Motor neuron (in vitro differentiated cells): ENCODE measurements at regions not wholly inside any gene's neighbourhood (a gene's known extent, or its start where the extent isn't known, plus 50 kb on each side); places are given as distances from the start of the nearest gene placed in this dataset.
A peak's percentile ranks its signal among the peaks of the same experiment; 100 is the strongest.

Source experiments
- ATAC-seq, 8 experiments: fragments of 200-7000 bp; cut with Tn5 transposase; replicated peaks in 6 of 8; 2 replicates each; pipeline ENCODE4 v1.8.0; 2021; ENCODE audit warnings: mild to moderate bottlenecking in 8 of 8, moderate library complexity in 8 of 8
- H3K27ac ChIP-seq, 2 donors: fragments of 250-450 bp; sonication (Bioruptor Pico); 2 replicates each; pipeline ENCODE4 v1.9.0; 2021; ENCODE audit warnings: antibody characterized with exemption in 2 of 2, mild to moderate bottlenecking in 2 of 2, moderate library complexity in 1 of 2
- H3K4me1 ChIP-seq, 2 donors: fragments of 250-450 bp; sonication (Bioruptor Pico); replicated peaks in 1 of 2; 2 replicates each; pipeline ENCODE4 v1.6.1; 2021; ENCODE audit warnings: antibody characterized with exemption in 2 of 2, mild to moderate bottlenecking in 2 of 2, moderate library complexity in 1 of 2
- H3K4me3 ChIP-seq, 5 donors: fragments of 250-450 bp; sonication (Bioruptor Pico); 2 replicates each; pipeline ENCODE4 v1.9.0; 2021; ENCODE audit warnings: antibody characterized with exemption in 5 of 5, mild to moderate bottlenecking in 5 of 5, moderate library complexity in 4 of 5
- WGBS, 10 experiments: fragments of 450-650 bp; shearing (Covaris generic); methylation state at CpG; one replicate each; pipeline ENCODE4 v1.0.0; 2022; 5-methylcytosine and 5-hydroxymethylcytosine counted together
- in situ Hi-C, 9 experiments: fragments of 400-800 bp; cut with MboI; loops; one replicate each; pipeline ENCODE4 v1.15.0; 2021; ENCODE audit warnings: low sequenced_read_pairs in 9 of 9, low pct_unique_long_range_greater_than_20kb in 2 of 9; ENCODE audit not compliant: unreplicated experiment in 9 of 9

DNA sequence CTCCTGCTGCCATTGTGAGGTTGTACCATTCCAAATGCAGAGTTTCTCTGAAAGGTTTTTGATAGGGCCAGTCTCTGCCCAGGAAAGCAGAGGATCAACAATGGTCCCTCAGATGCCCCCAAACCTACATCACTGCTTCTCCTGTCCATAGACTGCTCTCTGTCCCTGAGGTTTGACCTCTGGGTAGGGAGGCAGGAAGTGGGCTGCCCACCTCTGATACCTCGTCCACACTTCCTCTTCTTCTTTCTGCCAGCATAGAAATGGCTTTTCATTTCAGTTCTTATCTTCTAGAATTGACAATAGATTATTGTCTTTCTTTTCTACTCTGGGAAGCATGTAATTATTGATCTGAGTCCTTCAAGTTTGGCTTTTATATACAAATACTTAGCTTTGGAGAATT is 170.6 kb downstream of the TRMT11 start:
- Histone ChIP-seq H3K27ac (no peak overlapping the region), H3K4me3 (no peak overlapping the region), H3K4me1 (no peaks in the 10 kb centered on the region)
- ATAC-seq, result no peak
- in situ Hi-C loops, result no loop called here
- 67 to 100% (median 95%) methylated on average over 1 of the region's 1 CpG; no CpG with 5 or more reads in 6 of the 10 experiments for WGBS, 10 experiments

DNA sequence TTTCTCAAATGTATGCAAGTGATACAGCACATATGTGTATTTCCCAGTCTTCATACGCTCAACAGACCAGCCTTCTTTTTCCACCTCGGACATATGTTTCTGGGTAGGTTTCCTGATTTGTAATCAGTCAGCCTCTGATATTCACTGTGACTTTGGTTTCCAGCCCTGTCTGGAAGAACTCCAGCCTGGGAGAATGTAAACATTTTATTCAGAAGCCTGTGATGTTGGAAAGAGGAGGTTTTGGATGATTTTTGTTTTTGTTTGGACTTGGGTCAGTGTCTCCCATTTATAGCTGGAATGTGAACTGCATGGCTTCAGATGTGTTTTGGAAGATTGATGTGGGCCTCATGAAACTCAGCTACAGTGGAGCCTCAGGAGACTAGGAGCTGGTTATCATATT is 172.2 kb upstream of the CENPW start:
- Histone ChIP-seq H3K4me3 (no peak overlapping the region), H3K4me1 (no peaks in the 10 kb centered on the region), H3K27ac (no peak overlapping the region)
- in situ Hi-C loops, result no loop called here
- ATAC-seq, result no peak
- 14 to 93% (median 75%) methylated on average over 1 to 2 of the region's 2 CpGs; no CpG with 5 or more reads in 2 of the 10 experiments for WGBS, 10 experiments

DNA sequence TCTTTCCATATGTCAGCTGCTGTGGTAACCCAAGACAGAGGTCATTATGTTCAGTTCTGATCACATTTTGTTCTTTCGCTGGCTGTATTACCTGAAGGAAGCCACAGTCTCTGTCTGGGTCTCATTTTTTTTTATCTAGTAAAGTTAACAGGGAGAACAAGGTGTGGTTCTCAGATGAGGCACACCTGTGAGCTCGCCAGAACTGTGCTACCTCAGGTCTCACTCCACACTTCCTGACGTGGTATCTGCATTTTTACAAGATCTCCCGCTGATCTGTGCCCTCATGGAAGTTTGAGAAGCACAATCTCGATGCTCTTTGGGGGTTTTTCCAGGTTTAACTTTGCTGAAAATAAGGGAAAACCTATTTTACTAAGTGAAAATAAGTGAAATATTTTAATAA is 169.5 kb upstream of the CENPW start:
- Histone ChIP-seq H3K4me1 (no peaks in the 10 kb centered on the region), H3K4me3 (no peak overlapping the region), H3K27ac (no peak overlapping the region)
- 70 to 100% (median 84%) methylated on average over 1 to 5 of the region's 5 CpGs for WGBS, 10 experiments
- in situ Hi-C loops, result no loop called here
- ATAC-seq, result no peak

DNA sequence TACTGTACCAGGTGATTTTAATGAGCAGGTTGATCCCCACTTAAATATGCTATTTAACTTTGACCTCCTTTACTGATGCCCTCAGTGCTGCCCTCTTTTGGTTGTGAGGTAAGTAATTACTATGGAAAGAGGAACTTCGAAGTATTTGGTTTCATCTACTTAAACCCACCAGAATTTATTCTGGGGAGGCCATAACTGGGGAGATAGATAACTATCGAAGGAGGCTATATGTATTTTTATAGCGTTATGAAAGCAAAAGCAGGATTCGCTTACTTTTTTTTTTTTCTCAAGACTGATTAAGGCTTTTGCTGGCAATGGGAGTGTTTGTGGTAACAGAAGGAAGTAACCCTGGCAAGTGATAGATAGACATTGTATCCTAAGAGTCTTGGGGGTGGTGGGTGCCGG is 168.9 kb upstream of the CENPW start:
- 18 to 82% (median 59%) methylated on average over 1 to 5 of the region's 5 CpGs for WGBS, 10 experiments
- H3K4me1 ChIP-seq, result no peaks in the 10 kb centered on the region
- in situ Hi-C loops, result no loop called here
- ATAC-seq, result peak in 1 of 8 experiments; percentile 26
- H3K27ac ChIP-seq, result no peak overlapping the region
- no peak overlapping the region for H3K4me3 ChIP-seq

DNA sequence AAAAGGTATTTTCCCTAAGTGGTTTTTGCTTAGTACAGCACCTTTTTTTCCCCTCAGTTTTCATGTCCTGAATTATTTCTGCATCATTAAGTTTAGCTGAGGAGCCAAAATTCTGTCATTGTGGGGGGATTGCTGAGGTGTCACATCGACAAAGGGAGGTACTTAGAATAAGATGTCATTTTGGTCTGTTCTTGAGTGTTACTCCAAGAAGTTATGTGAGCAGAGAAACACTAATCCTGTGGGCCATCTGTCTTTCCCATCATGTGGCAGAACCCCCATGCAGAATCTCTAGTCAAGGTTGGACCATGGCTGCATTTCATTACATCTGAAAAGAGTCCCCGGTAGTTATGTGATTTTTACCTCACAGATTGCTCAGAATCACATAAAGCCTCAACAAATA is 167.8 kb upstream of the CENPW start:
- peak in 1 of 8 experiments; percentile 8 for ATAC-seq
- 57 to 100% (median 77%) methylated on average over 1 to 2 of the region's 2 CpGs; no CpG with 5 or more reads in 2 of the 10 experiments for WGBS, 10 experiments
- in situ Hi-C loops, result no loop called here
- Histone ChIP-seq H3K4me1 (no peaks in the 10 kb centered on the region), H3K4me3 (no peak overlapping the region), H3K27ac (no peak overlapping the region)

DNA sequence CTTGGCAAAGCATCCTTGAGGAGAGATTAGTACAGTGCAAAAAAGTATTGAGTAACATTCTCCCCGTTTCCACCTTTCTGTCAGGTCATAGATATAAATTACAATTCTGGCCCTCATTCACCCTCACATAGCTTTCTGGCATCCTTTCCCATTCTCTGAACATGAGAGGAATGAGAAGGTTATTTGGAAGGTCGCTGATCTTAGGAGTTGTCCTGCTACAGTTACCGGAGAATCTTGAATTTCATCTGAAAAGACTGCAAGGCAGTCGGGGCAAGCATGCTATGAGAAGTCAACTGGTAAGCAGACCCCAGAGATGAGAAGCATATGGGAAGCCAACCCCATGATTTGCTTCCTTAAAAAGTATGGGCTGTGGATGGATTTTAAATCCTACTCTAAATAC is 166.7 kb upstream of the CENPW start:
- no peak for ATAC-seq
- 79 to 95% (median 91%) methylated on average over 1 to 4 of the region's 4 CpGs; no CpG with 5 or more reads in 1 of the 10 experiments for WGBS, 10 experiments
- no peak overlapping the region for H3K27ac ChIP-seq
- H3K4me1 ChIP-seq, result no peaks in the 10 kb centered on the region
- H3K4me3 ChIP-seq, result no peak overlapping the region
- in situ Hi-C loops, result no loop called here

DNA sequence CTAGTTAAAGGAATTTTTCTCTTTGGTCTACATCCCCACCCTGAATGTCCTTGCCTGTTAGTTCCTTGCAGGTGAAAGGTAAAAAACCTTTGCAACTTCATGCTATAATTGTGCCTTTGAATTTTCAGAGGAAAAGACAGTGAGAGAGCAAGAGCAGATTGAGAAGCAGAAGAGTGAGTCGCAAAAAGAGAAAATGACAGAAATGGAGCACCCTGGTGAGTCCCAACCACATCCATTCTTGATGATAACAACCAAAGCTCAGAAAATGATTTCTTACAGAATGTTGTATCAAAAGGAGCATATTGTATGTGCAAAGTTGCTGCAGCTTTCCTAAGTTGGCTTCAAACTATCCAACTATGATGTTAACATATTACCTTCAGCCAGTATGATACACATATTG is 165.2 kb upstream of the CENPW start:
- WGBS, 10 experiments, result 80 to 100% (median 100%) methylated on average over 1 of the region's 1 CpG; no CpG with 5 or more reads in 3 of the 10 experiments
- no peak overlapping the region for H3K4me3 ChIP-seq
- no peak overlapping the region for H3K27ac ChIP-seq
- H3K4me1 ChIP-seq, result no peaks in the 10 kb centered on the region
- no peak for ATAC-seq
- in situ Hi-C loops, result loop anchor here in 1 of 9 experiments (25.0 kb wide), 1 partner anchor 338 kb away; no protein-coding TSS in a partner anchor

DNA sequence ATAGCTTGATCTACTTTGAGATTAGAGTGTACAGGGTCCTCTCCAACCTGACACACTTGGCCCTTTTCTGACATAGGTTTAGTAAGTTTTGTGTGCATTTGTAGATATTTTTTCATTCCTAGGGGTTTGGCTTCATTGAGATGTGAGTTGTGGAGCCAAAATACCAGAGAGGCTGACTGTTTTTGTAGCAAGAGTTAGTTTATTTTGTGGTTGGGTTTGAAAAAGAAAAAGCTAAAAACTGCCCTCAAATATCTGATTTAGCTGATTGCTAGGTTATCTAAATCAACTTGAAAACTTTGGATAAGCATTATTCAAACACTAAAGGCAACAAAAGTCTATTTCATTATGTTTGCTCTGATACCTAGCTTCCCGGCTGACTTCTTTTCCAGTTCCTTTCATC is 164.7 kb upstream of the CENPW start:
- WGBS, 10 experiments, result 67 to 92% (median 82%) methylated on average over 1 of the region's 1 CpG; no CpG with 5 or more reads in 4 of the 10 experiments
- H3K4me1 ChIP-seq, result no peaks in the 10 kb centered on the region
- no peak overlapping the region for H3K4me3 ChIP-seq
- no peak for ATAC-seq
- in situ Hi-C loops, result loop anchor here in 1 of 9 experiments (25.0 kb wide), 1 partner anchor 337 kb away; no protein-coding TSS in a partner anchor
- H3K27ac ChIP-seq, result no peak overlapping the region

DNA sequence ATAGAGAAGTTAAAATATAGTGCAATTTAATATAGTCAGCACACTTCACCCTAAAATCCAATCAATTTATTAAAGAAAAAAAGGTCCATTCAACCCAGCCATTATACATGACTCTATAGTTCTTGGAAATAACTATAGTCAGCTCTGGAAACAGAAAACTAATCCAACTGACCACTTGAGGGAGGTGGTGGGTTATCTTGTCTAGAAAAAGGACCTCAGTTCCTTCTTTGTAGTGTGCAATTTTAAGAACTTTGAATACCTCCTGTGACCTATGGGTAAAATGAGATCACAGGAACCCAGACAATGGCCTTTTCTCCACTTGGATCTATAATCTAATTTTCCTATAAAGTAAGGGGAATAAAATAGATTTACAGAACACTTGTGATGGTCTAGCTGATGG is 163.6 kb upstream of the CENPW start:
- H3K27ac ChIP-seq, result no peak overlapping the region
- H3K4me1 ChIP-seq, result no peaks in the 10 kb centered on the region
- no peak overlapping the region for H3K4me3 ChIP-seq
- in situ Hi-C loops, result loop anchor here in 1 of 9 experiments (25.0 kb wide), 1 partner anchor 336 kb away; no protein-coding TSS in a partner anchor
- peak in 4 of 8 experiments; percentile 36 to 71 (median 53) for ATAC-seq

DNA sequence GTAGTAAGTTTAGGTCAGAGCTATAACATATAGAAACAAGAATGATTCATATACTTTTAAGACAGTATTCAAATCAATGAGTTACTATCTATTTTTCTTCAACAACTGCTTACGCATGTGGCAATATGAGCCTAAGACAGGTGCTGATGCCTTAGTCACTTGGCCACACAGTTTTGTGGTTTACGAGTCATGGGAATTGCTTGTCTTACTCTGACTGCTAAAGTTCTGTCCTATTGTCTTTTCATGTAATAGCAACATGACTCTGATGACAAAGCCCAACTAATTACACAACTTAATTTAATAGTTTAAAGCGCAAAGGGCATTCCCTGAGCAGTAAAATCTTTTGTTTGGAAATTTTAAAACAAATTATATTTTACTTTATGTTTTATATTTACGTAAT is 159.3 kb upstream of the CENPW start:
- in situ Hi-C loops, result loop anchor here in 1 of 9 experiments (25.0 kb wide), 1 partner anchor 332 kb away; no protein-coding TSS in a partner anchor
- 38 to 100% (median 88%) methylated on average over 2 to 4 of the region's 4 CpGs for WGBS, 10 experiments
- no peak overlapping the region for H3K4me3 ChIP-seq
- H3K27ac ChIP-seq, result no peak overlapping the region
- H3K4me1 ChIP-seq, result no peaks in the 10 kb centered on the region
- ATAC-seq, result peak in 2 of 8 experiments; percentile 54 to 74

DNA sequence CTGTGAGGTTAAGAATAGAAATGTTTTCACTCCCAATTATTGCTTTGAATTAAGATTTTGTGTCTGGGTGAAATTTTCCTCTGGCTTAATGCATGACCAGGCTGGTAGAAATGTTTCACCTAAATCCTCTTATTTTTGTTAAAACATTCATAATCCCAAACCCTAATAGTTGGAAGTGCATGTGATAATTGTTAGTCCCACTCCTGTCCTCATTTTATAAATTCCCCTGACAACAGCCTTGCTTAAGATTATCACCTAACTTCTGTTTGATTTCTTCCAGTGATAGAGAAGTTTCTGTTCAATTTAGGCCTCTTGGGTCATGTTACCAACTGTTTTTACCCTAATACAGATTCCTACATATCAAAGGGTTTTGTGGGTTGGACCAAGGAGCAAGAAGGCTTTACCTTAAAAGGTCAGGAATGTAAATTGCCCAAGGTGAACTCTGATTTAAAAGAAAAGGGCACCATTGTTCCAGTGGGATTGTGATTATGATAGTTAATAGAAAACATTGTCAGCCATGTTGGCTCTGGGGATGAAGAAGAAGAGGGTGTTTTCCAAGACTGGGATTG is 158.7 kb upstream of the CENPW start:
- H3K4me3 ChIP-seq, result no peak overlapping the region
- ATAC-seq, result no peak
- in situ Hi-C loops, result loop anchor here in 1 of 9 experiments (25.0 kb wide), 1 partner anchor 331 kb away; no protein-coding TSS in a partner anchor
- H3K27ac ChIP-seq, result no peak overlapping the region
- H3K4me1 ChIP-seq, result no peaks in the 10 kb centered on the region

DNA sequence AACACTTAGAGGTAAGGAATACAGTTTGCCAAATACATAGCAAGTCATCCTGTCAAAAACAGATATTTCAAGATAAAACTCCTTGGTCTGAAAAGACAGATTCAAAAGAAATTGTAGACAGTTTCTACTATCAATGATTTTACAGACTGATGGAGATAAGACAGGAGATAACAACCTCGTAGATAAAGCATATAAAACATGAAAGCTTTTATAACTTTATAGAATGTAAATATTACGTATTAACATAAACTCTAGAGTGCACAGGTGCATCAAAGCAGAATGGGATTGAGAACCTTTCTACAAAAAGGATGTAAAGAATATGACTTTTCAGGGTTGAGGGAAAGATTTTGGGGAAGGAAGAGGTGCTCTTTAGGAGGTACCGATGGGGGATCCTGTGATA is 158.0 kb upstream of the CENPW start:
- WGBS, 10 experiments, result 60 to 100% (median 91%) methylated on average over 2 to 3 of the region's 3 CpGs
- H3K4me1 ChIP-seq, result no peaks in the 10 kb centered on the region
- ATAC-seq, result no peak
- H3K4me3 ChIP-seq, result no peak overlapping the region
- in situ Hi-C loops, result loop anchor here in 1 of 9 experiments (25.0 kb wide), 1 partner anchor 330 kb away; no protein-coding TSS in a partner anchor
- H3K27ac ChIP-seq, result no peak overlapping the region

DNA sequence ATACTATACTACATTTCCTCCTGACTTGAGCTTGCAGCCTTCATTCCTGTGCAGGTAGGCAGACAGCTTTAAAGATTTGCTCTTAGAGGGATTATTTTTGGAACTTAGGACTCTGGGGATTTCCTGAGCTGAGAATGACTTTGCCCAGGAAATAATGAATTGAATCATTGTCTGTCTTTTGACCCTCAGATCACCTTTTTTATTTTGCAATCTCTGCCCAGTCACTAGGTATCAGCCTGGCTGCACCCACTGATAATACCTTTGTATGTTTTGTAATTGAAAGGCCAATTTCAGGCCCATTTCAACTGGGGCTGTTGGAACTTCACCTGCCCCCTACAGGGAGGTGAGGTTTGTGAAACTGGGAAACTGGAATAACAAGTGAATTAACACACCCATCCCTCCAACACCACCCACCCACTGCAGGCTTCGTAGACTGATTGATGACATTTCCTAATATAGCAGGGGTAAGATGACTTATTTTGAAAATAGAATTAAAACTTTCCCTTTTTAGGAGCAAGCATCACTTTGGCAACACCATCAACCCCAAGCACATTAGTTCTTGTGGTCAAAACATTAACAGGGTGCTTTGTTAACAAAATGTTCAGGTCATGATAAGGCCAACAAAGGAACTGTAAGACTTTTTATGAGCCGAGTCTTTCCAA is 157.1 kb upstream of the CENPW start:
- no peak overlapping the region for H3K27ac ChIP-seq
- no peaks in the 10 kb centered on the region for H3K4me1 ChIP-seq
- 67 to 100% (median 77%) methylated on average over 1 to 2 of the region's 2 CpGs; no CpG with 5 or more reads in 4 of the 10 experiments for WGBS, 10 experiments
- in situ Hi-C loops, result loop anchor here in 1 of 9 experiments (25.0 kb wide), 1 partner anchor 330 kb away; no protein-coding TSS in a partner anchor
- ATAC-seq, result no peak
- no peak overlapping the region for H3K4me3 ChIP-seq
